Inferior parietal cortex (tissue), 1 donor: ENCODE measurements at regions not wholly inside any gene's neighbourhood (a gene's known extent, or its start where the extent isn't known, plus 50 kb on each side); places are given as distances from the start of the nearest gene placed in this dataset.
"Not testable (repeated sequence)": the region's sequence is repeated elsewhere in the genome, so short reads cannot be mapped to it uniquely, and the experiment has no call there.

Experiments used
- DNase-seq: peaks from one replicate; pipeline ENCODE4 v3.0.0-alpha.2; 2016; ENCODE audit errors: extremely low spot score

DNA sequence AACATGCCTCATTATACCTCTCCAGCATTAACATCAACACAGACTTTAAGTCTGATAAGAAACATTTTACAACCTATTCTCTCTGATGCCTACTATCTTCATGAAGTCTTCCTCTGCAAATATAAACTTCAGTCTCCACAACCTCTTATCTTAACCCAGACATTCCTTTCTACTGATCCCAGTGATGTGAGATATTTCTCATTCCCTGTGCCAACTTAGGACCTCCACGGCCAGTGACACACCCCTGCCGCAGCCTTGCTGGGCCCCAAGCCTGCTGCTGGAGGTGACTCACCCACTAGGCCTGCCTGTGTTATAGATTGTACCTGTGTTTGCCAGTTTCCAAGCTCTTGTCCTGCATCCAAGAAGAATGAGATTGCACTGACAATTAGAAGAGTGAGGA lies 734.5 kb upstream of the CADM2 start:
- DNase-seq, result no peak

- DNase-seq, result no peak
Measured at GRCh38 chr3:84236261-84236660, 722.5 kb upstream of the CADM2 start.

- no peak for DNase-seq
Measured at GRCh38 chr3:84245789-84246188, 713.0 kb upstream of the CADM2 start.

DNA sequence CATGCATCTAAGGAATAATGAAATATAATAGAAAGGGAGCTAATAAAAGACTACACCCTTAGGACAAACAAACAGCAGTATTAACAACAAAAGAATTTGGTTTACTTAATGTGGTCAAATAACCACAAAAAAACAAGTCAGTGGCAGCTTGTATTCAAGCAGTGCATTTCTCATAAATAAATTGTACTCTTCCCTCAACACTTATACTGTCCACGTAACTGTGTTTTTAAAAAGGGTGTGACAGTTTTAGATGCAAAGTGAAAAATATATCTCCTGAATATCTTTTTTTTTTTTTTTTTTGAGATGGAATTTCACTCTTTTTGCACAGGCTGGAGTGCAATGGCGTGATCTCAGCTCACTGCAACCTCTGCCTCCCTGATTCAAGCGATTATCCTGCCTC lies 698.2 kb upstream of the CADM2 start:
- DNase-seq, result no peak

- no peak for DNase-seq
Measured at GRCh38 chr3:84265768-84266167, 693.0 kb upstream of the CADM2 start.

- DNase-seq, result no peak
Measured at GRCh38 chr3:84275532-84275931, 683.3 kb upstream of the CADM2 start.

DNA sequence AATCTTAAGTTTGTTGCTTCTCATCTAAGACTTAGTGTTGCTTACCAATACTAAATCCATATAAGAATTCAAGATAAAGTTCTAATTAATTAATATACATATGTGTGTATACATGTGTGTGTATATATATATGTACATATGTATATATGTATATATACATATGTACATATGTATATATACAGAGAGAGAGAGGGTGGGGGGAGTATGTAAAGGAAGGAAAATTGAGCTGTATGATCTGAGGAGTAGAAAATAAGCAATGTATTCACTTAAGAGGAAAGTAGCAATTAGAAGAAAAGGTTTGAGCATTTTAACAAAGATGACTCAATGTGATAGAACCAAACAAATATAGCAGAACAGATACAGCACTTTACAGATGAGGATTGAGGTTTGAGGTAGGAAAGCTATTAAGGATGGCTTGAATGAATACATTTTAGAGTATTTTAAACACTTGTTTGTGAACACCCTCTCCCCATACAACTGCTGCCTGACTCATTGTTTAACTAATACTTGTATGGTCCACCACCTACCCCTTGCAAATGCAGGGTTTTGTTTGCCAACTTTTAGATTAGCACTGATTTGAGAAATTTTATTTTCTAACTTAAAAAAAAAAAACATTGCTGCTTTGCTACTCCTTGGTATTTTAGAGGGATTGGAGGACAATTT lies 681.1 kb upstream of the CADM2 start:
- no peak for DNase-seq

DNA sequence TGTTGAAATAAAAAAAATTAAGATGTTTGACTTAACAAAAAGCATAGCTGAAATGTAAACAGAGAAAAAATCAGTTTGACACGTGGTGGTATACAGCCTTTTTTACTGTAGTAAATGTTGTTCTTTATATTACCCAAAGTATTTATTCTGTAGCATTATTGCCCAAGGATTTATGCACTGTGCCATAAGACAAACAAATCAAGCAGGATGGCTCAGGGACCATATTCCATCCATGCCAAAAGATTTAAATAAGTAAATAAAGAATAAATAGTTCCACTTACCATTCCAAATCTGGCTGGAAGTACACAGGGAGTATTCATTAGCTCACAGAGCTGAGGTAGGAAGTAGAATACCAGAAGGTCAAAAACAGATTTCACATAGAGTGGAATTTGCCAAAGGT lies 666.7 kb upstream of the CADM2 start:
- DNase-seq, result no peak

DNA sequence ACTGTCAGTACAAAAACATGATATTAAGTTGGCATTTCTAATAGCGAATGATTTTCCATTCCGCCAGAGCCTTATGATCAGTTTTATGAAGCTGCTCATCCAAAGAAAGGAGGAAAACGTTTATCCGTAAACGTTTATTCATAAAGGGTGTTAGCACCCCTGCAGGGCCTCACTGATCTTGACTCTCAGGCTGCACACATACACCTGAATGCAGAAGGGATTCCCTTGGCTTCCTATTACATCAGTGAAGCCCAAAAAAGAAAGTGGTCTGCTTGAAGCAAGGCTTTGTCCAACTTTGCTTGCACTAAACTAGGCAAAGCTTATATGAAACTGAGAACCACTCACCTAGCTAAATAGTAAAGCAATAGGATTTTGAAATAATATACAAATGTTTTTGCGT lies 659.5 kb upstream of the CADM2 start:
- no peak for DNase-seq

DNA sequence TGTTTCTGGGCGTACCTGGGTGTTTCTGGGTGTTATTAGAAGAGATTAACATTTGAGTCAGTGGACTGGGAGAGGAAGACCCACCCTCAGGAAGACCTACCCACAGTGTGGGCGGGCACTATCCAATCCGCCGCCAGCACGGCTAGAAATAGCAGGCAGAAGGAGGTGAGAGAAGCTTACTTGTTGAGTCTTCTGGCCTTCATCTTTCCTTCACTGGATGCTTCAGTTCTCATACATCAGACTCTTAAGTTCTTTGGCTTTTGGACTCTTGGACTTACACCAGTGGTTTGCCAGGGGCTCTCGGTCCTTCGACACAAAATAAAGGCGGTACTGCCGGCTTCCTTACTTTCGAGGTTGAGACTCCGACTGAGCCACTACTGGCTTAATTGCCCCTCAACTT lies 654.6 kb upstream of the CADM2 start:
- DNase-seq, result no peak

DNA sequence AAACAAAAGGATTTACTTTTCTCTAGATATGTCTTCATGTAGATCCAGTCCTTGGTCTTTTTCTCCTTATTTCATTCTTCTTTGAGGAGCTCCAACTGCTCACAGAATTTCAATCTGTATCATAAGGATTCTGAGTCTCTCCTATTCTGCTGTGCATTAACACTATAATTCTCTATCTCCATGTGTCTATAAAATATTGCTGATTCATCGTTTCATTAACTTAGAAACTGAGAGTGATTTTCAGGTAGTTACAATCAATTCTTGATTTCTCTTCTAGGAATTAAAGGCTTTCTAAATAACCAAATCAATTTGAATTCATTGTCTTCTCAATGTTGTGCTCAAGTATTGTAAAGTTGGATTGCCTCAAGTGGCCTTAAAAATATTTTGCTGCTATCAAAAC lies 651.5 kb upstream of the CADM2 start:
- no peak for DNase-seq

GRCh38 chr3:84308379-84308778 lies 650.4 kb upstream of the CADM2 start:
- DNase-seq, result no peak

- DNase-seq, result no peak
Measured at GRCh38 chr3:84318273-84318809, 640.4 kb upstream of the CADM2 start.

GRCh38 chr3:84365563-84366278 lies 593.1 kb upstream of the CADM2 start:
- not testable (repeated sequence) for DNase-seq
